Choroid plexus epithelial cell (primary cell): ENCODE measurements at regions not wholly inside any gene's neighbourhood (a gene's known extent, or its start where the extent isn't known, plus 50 kb on each side); places are given as distances from the start of the nearest gene placed in this dataset.

Experiments
- DNase-seq: peaks from one replicate; pipeline ENCODE4 v3.0.0-alpha.2; 2010; ENCODE audit warnings: low read depth
- H3K4me3 ChIP-seq: 2 replicates; pipeline ENCODE4 v1.5.1; 2011; ENCODE audit warnings: low read depth, mild to moderate bottlenecking, control low read depth, low read length, moderate library complexity
- TF ChIP-seq, protein P1 (sequence below): conservative IDR thresholded peaks from 2 replicates; pipeline ENCODE4 v1.5.1; 2011; ENCODE audit warnings: low read depth, mild to moderate bottlenecking, control low read depth, inconsistent platforms, low read length, moderate library complexity

DNA sequence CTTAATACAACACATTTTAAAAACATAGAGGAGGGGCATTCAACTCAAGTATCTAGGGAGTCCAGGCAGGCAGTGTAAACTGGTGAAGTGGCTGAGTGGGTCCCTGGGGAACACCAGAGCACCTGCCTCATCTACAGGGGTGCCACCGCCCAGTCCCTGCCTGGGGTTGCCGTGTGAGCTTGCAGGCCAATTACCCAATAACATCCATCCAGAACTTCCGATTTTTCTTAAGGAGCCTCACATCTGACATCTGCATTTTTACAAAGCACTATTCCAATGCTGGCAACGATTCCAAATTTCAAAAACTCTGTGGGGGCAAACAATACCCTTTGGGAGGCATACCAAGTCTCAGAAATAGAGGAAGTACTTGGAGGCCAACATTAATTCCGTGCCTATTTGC is 288.4 kb upstream of the TSHZ2 start:
- H3K4me3 ChIP-seq, result no peak overlapping the region
- DNase-seq, result no peak
- TF ChIP-seq, protein P1, sequence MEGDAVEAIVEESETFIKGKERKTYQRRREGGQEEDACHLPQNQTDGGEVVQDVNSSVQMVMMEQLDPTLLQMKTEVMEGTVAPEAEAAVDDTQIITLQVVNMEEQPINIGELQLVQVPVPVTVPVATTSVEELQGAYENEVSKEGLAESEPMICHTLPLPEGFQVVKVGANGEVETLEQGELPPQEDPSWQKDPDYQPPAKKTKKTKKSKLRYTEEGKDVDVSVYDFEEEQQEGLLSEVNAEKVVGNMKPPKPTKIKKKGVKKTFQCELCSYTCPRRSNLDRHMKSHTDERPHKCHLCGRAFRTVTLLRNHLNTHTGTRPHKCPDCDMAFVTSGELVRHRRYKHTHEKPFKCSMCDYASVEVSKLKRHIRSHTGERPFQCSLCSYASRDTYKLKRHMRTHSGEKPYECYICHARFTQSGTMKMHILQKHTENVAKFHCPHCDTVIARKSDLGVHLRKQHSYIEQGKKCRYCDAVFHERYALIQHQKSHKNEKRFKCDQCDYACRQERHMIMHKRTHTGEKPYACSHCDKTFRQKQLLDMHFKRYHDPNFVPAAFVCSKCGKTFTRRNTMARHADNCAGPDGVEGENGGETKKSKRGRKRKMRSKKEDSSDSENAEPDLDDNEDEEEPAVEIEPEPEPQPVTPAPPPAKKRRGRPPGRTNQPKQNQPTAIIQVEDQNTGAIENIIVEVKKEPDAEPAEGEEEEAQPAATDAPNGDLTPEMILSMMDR, result no peak

DNA sequence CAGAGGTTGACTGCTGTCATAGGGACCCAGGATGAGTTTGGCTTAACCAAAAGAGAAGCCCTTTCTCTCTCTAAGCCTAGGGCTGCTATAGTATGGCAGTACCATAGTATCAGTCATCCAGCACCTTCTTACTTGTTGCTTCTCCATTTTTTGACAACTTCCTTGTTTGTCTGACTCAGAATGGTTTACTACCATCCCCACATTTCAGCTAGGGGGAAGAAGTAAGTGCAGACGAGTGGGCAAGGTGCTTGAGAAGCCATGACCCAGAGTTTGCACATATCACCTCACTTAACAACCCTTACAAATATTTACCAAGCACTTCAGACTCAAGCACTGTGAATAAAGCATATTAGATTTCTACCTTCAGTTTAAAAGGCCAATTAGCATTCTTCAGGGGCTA is 289.9 kb upstream of the TSHZ2 start:
- no peak overlapping the region for H3K4me3 ChIP-seq
- DNase-seq, result no peak
- TF ChIP-seq, protein P1, result no peak

DNA sequence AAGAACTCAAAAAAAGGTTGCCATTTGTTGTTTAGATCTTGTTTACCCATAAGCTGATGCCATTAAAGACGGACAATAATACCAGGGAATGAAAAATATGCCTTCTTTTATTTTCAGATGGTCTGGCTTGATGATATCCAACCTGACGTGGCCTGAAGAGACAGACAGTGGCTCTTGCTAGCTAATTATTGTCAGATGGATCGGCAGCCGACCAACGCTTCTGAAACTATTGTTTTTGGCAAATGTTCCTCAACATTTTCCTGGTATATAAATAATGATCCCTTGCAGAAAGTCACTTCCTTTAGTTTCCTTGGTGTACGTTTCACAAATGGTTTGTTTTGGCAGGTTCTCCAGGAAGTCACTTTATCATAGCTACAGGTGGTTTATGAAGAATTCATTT is 290.9 kb upstream of the TSHZ2 start:
- TF ChIP-seq, protein P1, result no peak
- no peak for DNase-seq
- H3K4me3 ChIP-seq, result no peak overlapping the region

DNA sequence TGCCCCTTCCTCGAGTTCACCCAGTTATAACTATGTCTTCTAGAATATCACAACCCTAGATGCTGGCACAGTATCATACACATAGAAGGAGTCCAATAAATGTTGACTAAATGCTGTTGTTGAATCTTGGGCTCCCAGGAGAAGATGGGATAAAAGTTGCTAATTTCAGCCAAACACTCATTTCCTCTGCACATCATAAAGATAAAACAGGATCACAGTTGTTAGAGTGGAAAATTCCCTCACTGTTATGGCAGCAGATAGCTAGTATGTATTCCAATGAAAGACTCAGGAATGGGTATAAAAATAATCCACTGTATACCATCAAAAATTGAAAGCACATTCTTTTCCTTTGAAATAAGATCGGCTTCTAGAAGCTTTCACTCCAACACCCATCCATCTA is 294.9 kb upstream of the TSHZ2 start:
- DNase-seq, result no peak
- TF ChIP-seq, protein P1, result no peak

DNA sequence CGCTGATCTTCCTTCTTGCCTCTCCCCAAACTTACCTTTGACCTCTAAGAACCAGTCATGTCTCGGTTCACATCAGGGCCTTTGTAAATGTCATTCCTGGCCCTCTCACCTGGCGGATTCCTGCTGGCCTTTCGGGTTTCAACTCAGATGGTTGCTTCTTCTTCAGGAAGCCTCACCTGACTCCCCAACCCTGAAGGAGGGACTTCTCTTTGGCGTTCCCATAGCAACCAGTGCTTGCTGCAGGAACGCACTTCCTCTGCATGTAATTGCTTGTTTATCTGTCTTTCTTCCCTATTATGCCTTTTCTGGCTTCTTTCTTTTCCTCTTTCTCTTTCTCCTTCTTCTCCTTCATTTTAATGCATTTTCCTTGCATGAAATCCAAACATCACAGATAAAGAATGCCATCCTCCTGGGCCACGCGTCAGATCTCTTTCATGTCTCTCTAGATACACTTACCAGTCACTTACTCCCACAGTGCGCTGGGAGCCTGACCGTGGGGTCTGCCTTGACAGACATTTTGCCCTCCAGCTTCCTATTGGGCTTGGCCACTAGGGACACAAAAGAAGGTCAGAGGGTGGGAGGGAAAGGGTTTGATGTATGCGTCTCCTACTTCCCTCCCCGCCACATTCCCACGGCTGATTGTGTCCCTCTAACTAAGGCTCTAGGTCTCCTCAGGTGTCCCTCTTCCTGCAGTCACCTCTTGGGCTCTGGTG is 295.7 kb upstream of the TSHZ2 start:
- no peak overlapping the region for H3K4me3 ChIP-seq
- TF ChIP-seq, protein P1, result no peak
- no peak for DNase-seq

More for the DNA sequence above, 294.9 kb upstream of the TSHZ2 start:
- no peak overlapping the region for H3K4me3 ChIP-seq

DNA sequence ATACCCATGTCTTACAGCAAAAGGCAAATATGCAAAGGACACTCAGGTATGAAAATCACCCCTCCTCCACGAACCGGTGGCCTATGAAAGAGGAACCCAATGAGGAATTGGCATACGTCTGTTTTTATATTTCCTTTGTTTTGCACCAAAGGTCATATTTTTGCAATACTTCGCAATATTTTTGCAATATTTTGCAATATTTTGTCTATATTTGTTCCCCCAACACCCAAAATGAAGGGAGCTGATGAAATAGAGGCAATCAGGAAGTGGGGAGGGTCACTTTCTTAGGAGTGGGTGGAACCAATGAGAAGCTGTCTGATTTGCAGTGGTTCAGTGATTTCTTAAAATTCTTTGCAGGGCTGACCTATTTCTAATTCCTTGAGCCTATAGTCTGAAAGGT is 296.8 kb upstream of the TSHZ2 start:
- DNase-seq, result no peak
- TF ChIP-seq, protein P1, result no peak
- no peak overlapping the region for H3K4me3 ChIP-seq

DNA sequence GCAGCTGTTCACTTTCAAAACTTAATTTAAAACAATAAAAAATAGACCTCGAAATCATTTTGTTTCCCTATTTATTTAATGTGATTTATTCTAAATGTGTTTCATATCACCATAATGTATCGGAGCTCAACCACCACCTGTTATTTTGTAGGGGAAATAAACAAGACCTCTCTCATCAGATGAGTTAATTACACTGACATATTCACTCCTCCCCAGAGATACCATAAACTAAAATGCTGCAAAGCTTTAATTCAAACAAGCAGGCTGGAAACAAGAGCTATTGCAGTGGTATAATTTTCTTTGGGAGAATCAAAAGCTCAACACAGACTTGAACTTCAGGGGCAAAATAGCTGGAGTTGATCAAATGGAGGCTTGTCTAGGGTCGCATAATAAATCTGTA is 303.5 kb upstream of the TSHZ2 start:
- TF ChIP-seq, protein P1, result no peak
- no peak overlapping the region for H3K4me3 ChIP-seq
- DNase-seq, result no peak
